ENCODE measurements at regions not wholly inside any gene's neighbourhood (a gene's known extent, or its start where the extent isn't known, plus 50 kb on each side); places are given as distances from the start of the nearest gene placed in this dataset.

GRCh38 chr2:228430986-228431385 lies 249.5 kb upstream of the SPHKAP start:
- TF ChIP-seq POLR2A (IDR thresholded peaks at IDR 0.05), result no peak
- TF ChIP-seq, protein P1, sequence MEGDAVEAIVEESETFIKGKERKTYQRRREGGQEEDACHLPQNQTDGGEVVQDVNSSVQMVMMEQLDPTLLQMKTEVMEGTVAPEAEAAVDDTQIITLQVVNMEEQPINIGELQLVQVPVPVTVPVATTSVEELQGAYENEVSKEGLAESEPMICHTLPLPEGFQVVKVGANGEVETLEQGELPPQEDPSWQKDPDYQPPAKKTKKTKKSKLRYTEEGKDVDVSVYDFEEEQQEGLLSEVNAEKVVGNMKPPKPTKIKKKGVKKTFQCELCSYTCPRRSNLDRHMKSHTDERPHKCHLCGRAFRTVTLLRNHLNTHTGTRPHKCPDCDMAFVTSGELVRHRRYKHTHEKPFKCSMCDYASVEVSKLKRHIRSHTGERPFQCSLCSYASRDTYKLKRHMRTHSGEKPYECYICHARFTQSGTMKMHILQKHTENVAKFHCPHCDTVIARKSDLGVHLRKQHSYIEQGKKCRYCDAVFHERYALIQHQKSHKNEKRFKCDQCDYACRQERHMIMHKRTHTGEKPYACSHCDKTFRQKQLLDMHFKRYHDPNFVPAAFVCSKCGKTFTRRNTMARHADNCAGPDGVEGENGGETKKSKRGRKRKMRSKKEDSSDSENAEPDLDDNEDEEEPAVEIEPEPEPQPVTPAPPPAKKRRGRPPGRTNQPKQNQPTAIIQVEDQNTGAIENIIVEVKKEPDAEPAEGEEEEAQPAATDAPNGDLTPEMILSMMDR (IDR thresholded peaks at IDR 0.05 in 4 of 5, conservative IDR thresholded peaks at IDR 0.05 in 1 of 5), result no peak
